SU-DHL-6 (cell line): ENCODE measurements at regions not wholly inside any gene's neighbourhood (a gene's known extent, or its start where the extent isn't known, plus 50 kb on each side); places are given as distances from the start of the nearest gene placed in this dataset.

Experiments
- H2AFZ ChIP-seq: fragments of 200-600 bp; sonication (generic); 2 replicates; pipeline ENCODE4 v1.6.1; 2014; ENCODE audit warnings: low read depth, mild to moderate bottlenecking, moderate library complexity, mixed read lengths, antibody characterized with exemption, low read length; ENCODE audit not compliant: severe bottlenecking
- H3F3A ChIP-seq: fragments of 200-600 bp; shearing (Covaris generic); 2 replicates; pipeline ENCODE4 v1.6.0; 2016; ENCODE audit warnings: antibody characterized with exemption, mild to moderate bottlenecking; ENCODE audit not compliant: insufficient read depth
- H3K27ac ChIP-seq: fragments of 200-600 bp; sonication (generic); 2 replicates; pipeline ENCODE4 v1.5.1; 2016; ENCODE audit warnings: low read depth, mild to moderate bottlenecking, low read length, moderate library complexity, mixed read lengths
- H3K27me3 ChIP-seq: fragments of 200-600 bp; sonication (generic), shearing (Covaris generic); 2 replicates; pipeline ENCODE4 v1.6.0; 2014; ENCODE audit warnings: mild to moderate bottlenecking, low read length
- H3K36me3 ChIP-seq: fragments of 200-600 bp; sonication (generic); 2 replicates; pipeline ENCODE4 v1.6.1; 2014; ENCODE audit warnings: mild to moderate bottlenecking, low read length, mixed read lengths
- H3K4me2 ChIP-seq: fragments of 300-600, 200-600 bp; shearing (Covaris generic), sonication (generic); 2 replicates; pipeline ENCODE4 v1.6.0; 2014; ENCODE audit warnings: low read length, low read depth, mild to moderate bottlenecking; ENCODE audit not compliant: poor library complexity, severe bottlenecking
- H3K4me3 ChIP-seq: fragments of 200-600 bp; sonication (generic); 2 replicates; pipeline ENCODE4 v1.5.1; 2014; ENCODE audit warnings: antibody characterized with exemption, low read length, mild to moderate bottlenecking, mixed read lengths; ENCODE audit not compliant: insufficient read depth, poor library complexity, severe bottlenecking
- H3K79me2 ChIP-seq: fragments of 200-600 bp; sonication (generic); 2 replicates; pipeline ENCODE4 v1.6.1; 2014; ENCODE audit warnings: mild to moderate bottlenecking, low read length, moderate library complexity; ENCODE audit not compliant: insufficient read depth
- H3K9ac ChIP-seq: fragments of 200-600 bp; sonication (generic); 2 replicates; pipeline ENCODE4 v1.7.0; 2014; ENCODE audit warnings: mild to moderate bottlenecking, low read length
- H3K9me2 ChIP-seq: fragments of 200-600 bp; sonication (generic); replicated peaks from 2 replicates; pipeline ENCODE4 v1.6.1; 2014; ENCODE audit warnings: low read length; ENCODE audit not compliant: insufficient read depth
- H3K9me3 ChIP-seq: fragments of 200-600 bp; sonication (generic); 2 replicates; pipeline ENCODE4 v1.6.1; 2014; ENCODE audit warnings: low read length, mixed read lengths; ENCODE audit not compliant: insufficient read depth
- H4K20me1 ChIP-seq: fragments of 200-600 bp; sonication (generic); 2 replicates; pipeline ENCODE4 v1.6.1; 2014; ENCODE audit warnings: low read depth, mild to moderate bottlenecking, antibody characterized with exemption, low read length, moderate library complexity, mixed read lengths
- EZH2phosphoT487 ChIP-seq: fragments of 200-600 bp; sonication (generic), shearing (Covaris generic); conservative IDR thresholded peaks from 2 replicates; pipeline ENCODE4 v1.6.1; 2018; ENCODE audit warnings: mild to moderate bottlenecking, antibody characterized with exemption, low read length, moderate library complexity, mixed read lengths
- TF ChIP-seq, protein P1 (sequence below): fragments of 200-600 bp; sonication (generic); IDR thresholded peaks from one replicate; pipeline ENCODE4 v1.5.1; 2017; ENCODE audit warnings: antibody characterized with exemption, mild to moderate bottlenecking, low read length, moderate library complexity; ENCODE audit not compliant: insufficient read depth, poor library complexity, severe bottlenecking

DNA sequence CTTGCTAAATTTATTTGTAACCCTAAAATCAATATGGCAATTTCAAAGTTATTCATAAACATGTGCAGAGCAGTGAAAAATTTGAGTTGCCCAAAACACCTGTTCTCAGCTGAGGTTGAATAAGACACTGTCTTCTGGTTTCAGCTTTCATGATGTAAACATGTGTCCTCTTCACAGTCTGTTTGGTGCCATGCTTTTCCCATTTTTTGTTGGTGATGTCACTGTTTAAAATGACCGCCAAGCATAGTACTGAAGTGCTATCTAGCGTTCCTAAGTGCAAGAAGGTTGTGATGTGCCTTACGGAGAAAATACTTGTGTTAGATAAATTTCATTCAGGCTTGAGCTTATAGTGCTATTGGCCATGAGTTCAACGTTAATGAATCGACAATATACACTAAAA, 580.8 kb downstream of the ACTL7B start:
- H3K79me2 ChIP-seq = no peaks in the 10 kb centered on the region
- no peak overlapping the region for H2AFZ ChIP-seq
- no peak overlapping the region for H3K4me2 ChIP-seq
- no peaks in the 10 kb centered on the region for H3F3A ChIP-seq
- H3K27ac ChIP-seq = no peak overlapping the region
- H3K9ac ChIP-seq = no peak overlapping the region
- no peaks in the 10 kb centered on the region for H3K36me3 ChIP-seq
- H4K20me1 ChIP-seq = no peaks in the 10 kb centered on the region
- no peaks in the 10 kb centered on the region for H3K9me2 ChIP-seq
- no peaks in the 10 kb centered on the region for H3K27me3 ChIP-seq
- H3K9me3 ChIP-seq = no peaks in the 10 kb centered on the region
- TF ChIP-seq, protein P1, sequence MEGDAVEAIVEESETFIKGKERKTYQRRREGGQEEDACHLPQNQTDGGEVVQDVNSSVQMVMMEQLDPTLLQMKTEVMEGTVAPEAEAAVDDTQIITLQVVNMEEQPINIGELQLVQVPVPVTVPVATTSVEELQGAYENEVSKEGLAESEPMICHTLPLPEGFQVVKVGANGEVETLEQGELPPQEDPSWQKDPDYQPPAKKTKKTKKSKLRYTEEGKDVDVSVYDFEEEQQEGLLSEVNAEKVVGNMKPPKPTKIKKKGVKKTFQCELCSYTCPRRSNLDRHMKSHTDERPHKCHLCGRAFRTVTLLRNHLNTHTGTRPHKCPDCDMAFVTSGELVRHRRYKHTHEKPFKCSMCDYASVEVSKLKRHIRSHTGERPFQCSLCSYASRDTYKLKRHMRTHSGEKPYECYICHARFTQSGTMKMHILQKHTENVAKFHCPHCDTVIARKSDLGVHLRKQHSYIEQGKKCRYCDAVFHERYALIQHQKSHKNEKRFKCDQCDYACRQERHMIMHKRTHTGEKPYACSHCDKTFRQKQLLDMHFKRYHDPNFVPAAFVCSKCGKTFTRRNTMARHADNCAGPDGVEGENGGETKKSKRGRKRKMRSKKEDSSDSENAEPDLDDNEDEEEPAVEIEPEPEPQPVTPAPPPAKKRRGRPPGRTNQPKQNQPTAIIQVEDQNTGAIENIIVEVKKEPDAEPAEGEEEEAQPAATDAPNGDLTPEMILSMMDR = no peak
- no peak for TF ChIP-seq EZH2phosphoT487
- no peak overlapping the region for H3K4me3 ChIP-seq

DNA sequence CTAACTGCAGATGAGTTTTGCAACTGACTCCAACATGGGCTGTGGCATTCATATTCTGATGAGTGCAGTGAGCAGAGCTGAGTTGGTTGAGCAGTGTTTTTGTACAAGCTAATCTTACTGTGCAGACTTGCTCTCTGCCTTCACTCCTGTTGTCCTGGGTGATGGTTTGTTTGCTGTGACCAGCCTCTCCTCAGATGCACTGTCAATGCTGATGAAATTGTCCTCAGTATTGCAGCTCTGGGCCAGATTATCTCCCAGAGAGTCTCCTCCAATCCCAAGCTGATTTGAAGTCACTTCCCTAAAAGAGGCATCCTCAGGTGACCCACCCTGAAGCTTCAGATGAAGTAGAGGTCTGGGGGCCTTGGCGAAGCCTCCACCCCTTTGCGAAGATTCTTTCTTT, 581.8 kb downstream of the ACTL7B start:
- Histone ChIP-seq H3K36me3 (no peaks in the 10 kb centered on the region), H3F3A (no peaks in the 10 kb centered on the region), H3K4me3 (no peak overlapping the region), H3K27ac (no peak overlapping the region), H3K27me3 (no peaks in the 10 kb centered on the region), H3K9me3 (no peaks in the 10 kb centered on the region), H4K20me1 (no peaks in the 10 kb centered on the region), H2AFZ (no peak overlapping the region), H3K9me2 (no peaks in the 10 kb centered on the region), H3K4me2 (no peak overlapping the region), H3K79me2 (no peaks in the 10 kb centered on the region), H3K9ac (no peak overlapping the region)
- TF ChIP-seq EZH2phosphoT487 = no peak
- TF ChIP-seq, protein P1 = no peak

DNA sequence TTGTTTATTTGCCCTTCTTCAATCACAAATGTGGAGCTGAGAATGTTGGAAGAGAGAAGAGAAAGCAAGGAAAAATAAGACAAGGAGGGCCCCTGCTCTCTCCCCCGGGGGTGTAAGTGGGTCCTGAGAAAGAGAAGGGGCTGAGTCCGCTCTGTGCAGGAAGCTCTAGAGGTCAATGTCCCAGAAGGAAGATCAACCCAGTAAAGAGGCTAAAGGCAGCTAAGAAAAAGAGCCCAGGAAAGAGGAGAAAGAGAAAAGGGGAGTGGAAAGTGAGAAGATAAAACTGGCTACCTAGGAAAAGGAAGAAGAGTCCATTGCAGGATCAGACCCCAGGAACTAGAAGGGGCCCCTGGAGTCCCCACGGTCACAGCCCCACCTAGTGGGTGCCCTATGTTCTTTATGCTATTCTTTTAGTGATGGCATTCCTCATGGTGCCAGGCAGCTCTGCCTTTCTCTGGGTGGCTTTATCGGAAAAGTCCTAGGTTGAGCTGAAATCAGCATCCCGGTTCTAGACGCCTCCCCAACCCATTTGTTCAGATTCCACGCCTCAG, 583.4 kb downstream of the ACTL7B start:
- H3K27ac ChIP-seq = no peak overlapping the region
- no peak overlapping the region for H3K9ac ChIP-seq
- no peaks in the 10 kb centered on the region for H3K9me3 ChIP-seq
- H2AFZ ChIP-seq = no peak overlapping the region
- H4K20me1 ChIP-seq = no peaks in the 10 kb centered on the region
- TF ChIP-seq, protein P1 = no peak
- no peak for TF ChIP-seq EZH2phosphoT487
- no peaks in the 10 kb centered on the region for H3K36me3 ChIP-seq
- no peaks in the 10 kb centered on the region for H3K27me3 ChIP-seq
- H3K4me3 ChIP-seq = no peak overlapping the region
- H3K9me2 ChIP-seq = no peaks in the 10 kb centered on the region
- no peaks in the 10 kb centered on the region for H3F3A ChIP-seq
- no peak overlapping the region for H3K4me2 ChIP-seq
- H3K79me2 ChIP-seq = no peaks in the 10 kb centered on the region
